ENCODE measurements at regions not wholly inside any gene's neighbourhood (a gene's known extent, or its start where the extent isn't known, plus 50 kb on each side); places are given as distances from the start of the nearest gene placed in this dataset.

GRCh38 chr3:16817197-16817596, 67.6 kb upstream of the PLCL2 start:
- H3K4me1 ChIP-seq (ENCODE audit: control insufficient read depth in 2 of 2, insufficient read depth in 2 of 2, low read length in 2 of 2): no peaks in the 10 kb centered on the region
- no peak overlapping the region for H3K4me3 ChIP-seq (ENCODE audit: low read length in 2 of 2)
- H3K9me3 ChIP-seq (ENCODE audit: control insufficient read depth in 2 of 2, low read length in 2 of 2): no peaks in the 10 kb centered on the region
- H3K27me3 ChIP-seq (ENCODE audit: control insufficient read depth in 2 of 2, insufficient read depth in 2 of 2, low read length in 2 of 2): no peaks in the 10 kb centered on the region
- H3K27ac ChIP-seq (ENCODE audit: low read depth in 2 of 2, low read length in 2 of 2): no peak overlapping the region
- H3K9ac ChIP-seq (ENCODE audit: low read depth in 1 of 2, low read length in 2 of 2): no peak overlapping the region
- no peaks in the 10 kb centered on the region for H3K36me3 ChIP-seq (ENCODE audit: control insufficient read depth in 2 of 2, insufficient read depth in 2 of 2, low read length in 2 of 2)

- no peaks in the 10 kb centered on the region for H3K4me1 ChIP-seq (ENCODE audit: control insufficient read depth in 2 of 2, insufficient read depth in 2 of 2, low read length in 2 of 2)
- no peaks in the 10 kb centered on the region for H3K36me3 ChIP-seq (ENCODE audit: control insufficient read depth in 2 of 2, insufficient read depth in 2 of 2, low read length in 2 of 2)
- no peak overlapping the region for H3K27ac ChIP-seq (ENCODE audit: low read depth in 2 of 2, low read length in 2 of 2)
- H3K4me3 ChIP-seq (ENCODE audit: low read length in 2 of 2): no peak overlapping the region
- no peak overlapping the region for H3K9ac ChIP-seq (ENCODE audit: low read depth in 1 of 2, low read length in 2 of 2)
- no peaks in the 10 kb centered on the region for H3K27me3 ChIP-seq (ENCODE audit: control insufficient read depth in 2 of 2, insufficient read depth in 2 of 2, low read length in 2 of 2)
- H3K9me3 ChIP-seq (ENCODE audit: control insufficient read depth in 2 of 2, low read length in 2 of 2): no peaks in the 10 kb centered on the region
Observed at GRCh38 chr3:16818194-16818593, 66.6 kb upstream of the PLCL2 start.

DNA sequence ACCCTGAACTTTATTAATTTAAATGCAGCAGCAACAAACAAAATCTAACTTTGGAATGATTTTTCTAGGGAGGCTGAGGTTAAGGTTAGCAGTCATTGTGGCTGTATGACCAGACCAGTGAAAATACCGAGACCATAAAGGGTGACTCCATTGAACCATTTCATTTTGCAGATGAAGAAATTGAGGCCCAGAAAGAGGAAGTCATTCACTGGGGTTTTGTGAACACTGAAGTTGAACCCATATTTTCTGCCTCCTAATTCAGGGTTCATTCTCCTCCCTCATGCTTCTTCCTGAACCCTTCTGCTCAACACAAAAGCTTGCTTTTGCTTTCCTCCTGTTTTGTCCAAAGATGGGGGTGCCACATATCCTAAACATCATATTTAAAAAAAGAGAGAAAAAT, 65.8 kb upstream of the PLCL2 start:
- Histone ChIP-seq H3K36me3 (ENCODE audit: control insufficient read depth in 2 of 2, insufficient read depth in 2 of 2, low read length in 2 of 2) (no peaks in the 10 kb centered on the region), H3K9ac (ENCODE audit: low read depth in 1 of 2, low read length in 2 of 2) (no peak overlapping the region), H3K9me3 (ENCODE audit: control insufficient read depth in 2 of 2, low read length in 2 of 2) (no peaks in the 10 kb centered on the region), H3K27ac (ENCODE audit: low read depth in 2 of 2, low read length in 2 of 2) (no peak overlapping the region), H3K4me3 (ENCODE audit: low read length in 2 of 2) (no peak overlapping the region), H3K4me1 (ENCODE audit: control insufficient read depth in 2 of 2, insufficient read depth in 2 of 2, low read length in 2 of 2) (no peaks in the 10 kb centered on the region), H3K27me3 (ENCODE audit: control insufficient read depth in 2 of 2, insufficient read depth in 2 of 2, low read length in 2 of 2) (no peaks in the 10 kb centered on the region)

DNA sequence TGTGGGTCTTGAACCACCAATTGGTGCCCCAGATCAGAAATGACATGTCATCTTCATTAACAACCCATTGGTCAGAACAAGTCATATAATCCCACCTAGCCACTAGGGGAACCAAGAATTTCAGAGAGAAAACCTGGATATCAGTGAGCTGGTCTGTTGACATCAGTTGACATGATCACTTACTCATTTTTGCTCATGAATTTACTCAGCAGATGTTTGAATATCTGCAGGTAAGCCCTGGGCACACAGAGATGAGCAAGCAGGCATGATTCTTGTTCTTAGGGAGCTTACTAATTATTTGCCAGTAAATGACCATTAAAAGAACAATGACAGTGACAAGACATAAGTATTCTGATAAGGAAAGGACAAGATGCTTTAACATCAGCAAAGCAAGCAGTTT, 64.3 kb upstream of the PLCL2 start:
- Histone ChIP-seq H3K4me3 (ENCODE audit: low read length in 2 of 2) (no peak overlapping the region), H3K9ac (ENCODE audit: low read depth in 1 of 2, low read length in 2 of 2) (no peak overlapping the region), H3K36me3 (ENCODE audit: control insufficient read depth in 2 of 2, insufficient read depth in 2 of 2, low read length in 2 of 2) (no peaks in the 10 kb centered on the region), H3K27me3 (ENCODE audit: control insufficient read depth in 2 of 2, insufficient read depth in 2 of 2, low read length in 2 of 2) (no peaks in the 10 kb centered on the region), H3K4me1 (ENCODE audit: control insufficient read depth in 2 of 2, insufficient read depth in 2 of 2, low read length in 2 of 2) (no peaks in the 10 kb centered on the region), H3K27ac (ENCODE audit: low read depth in 2 of 2, low read length in 2 of 2) (no peak overlapping the region), H3K9me3 (ENCODE audit: control insufficient read depth in 2 of 2, low read length in 2 of 2) (no peaks in the 10 kb centered on the region)

DNA sequence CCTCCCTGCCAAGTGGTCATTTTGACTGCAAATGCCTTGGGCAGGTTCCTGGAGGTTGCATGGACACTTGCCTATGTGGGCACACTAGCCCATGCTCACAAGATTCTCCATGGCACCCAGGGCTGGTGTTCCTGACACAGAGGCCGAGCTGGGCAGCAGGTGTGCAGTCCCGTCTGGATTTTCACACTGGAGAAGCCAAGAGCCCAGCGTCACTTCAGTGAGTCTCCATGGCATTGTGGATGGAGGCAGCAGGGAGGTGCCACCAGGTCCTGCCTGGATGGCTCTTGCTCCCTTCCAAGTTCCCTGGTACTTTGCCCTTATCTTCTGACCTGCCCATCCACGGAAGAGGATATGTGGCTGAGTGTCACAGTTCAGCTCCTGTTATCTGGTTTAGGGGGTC, 63.7 kb upstream of the PLCL2 start:
- no peak overlapping the region for H3K9ac ChIP-seq (ENCODE audit: low read depth in 1 of 2, low read length in 2 of 2)
- H3K4me1 ChIP-seq (ENCODE audit: control insufficient read depth in 2 of 2, insufficient read depth in 2 of 2, low read length in 2 of 2): no peaks in the 10 kb centered on the region
- no peak overlapping the region for H3K4me3 ChIP-seq (ENCODE audit: low read length in 2 of 2)
- no peaks in the 10 kb centered on the region for H3K27me3 ChIP-seq (ENCODE audit: control insufficient read depth in 2 of 2, insufficient read depth in 2 of 2, low read length in 2 of 2)
- no peak overlapping the region for H3K27ac ChIP-seq (ENCODE audit: low read depth in 2 of 2, low read length in 2 of 2)
- no peaks in the 10 kb centered on the region for H3K36me3 ChIP-seq (ENCODE audit: control insufficient read depth in 2 of 2, insufficient read depth in 2 of 2, low read length in 2 of 2)
- H3K9me3 ChIP-seq (ENCODE audit: control insufficient read depth in 2 of 2, low read length in 2 of 2): no peaks in the 10 kb centered on the region

- H3K4me3 ChIP-seq (ENCODE audit: low read length in 2 of 2): no peak overlapping the region
- no peak overlapping the region for H3K9ac ChIP-seq (ENCODE audit: low read depth in 1 of 2, low read length in 2 of 2)
- no peaks in the 10 kb centered on the region for H3K9me3 ChIP-seq (ENCODE audit: control insufficient read depth in 2 of 2, low read length in 2 of 2)
- no peak overlapping the region for H3K27ac ChIP-seq (ENCODE audit: low read depth in 2 of 2, low read length in 2 of 2)
- H3K4me1 ChIP-seq (ENCODE audit: control insufficient read depth in 2 of 2, insufficient read depth in 2 of 2, low read length in 2 of 2): no peaks in the 10 kb centered on the region
- no peaks in the 10 kb centered on the region for H3K36me3 ChIP-seq (ENCODE audit: control insufficient read depth in 2 of 2, insufficient read depth in 2 of 2, low read length in 2 of 2)
- no peaks in the 10 kb centered on the region for H3K27me3 ChIP-seq (ENCODE audit: control insufficient read depth in 2 of 2, insufficient read depth in 2 of 2, low read length in 2 of 2)
Observed at GRCh38 chr3:16824081-16824696, 60.6 kb upstream of the PLCL2 start.

GRCh38 chr3:16825617-16826204, 59.0 kb upstream of the PLCL2 start:
- Histone ChIP-seq H3K4me3 (ENCODE audit: low read length in 2 of 2) (no peak overlapping the region), H3K27me3 (ENCODE audit: control insufficient read depth in 2 of 2, insufficient read depth in 2 of 2, low read length in 2 of 2) (no peaks in the 10 kb centered on the region), H3K9ac (ENCODE audit: low read depth in 1 of 2, low read length in 2 of 2) (no peak overlapping the region), H3K4me1 (ENCODE audit: control insufficient read depth in 2 of 2, insufficient read depth in 2 of 2, low read length in 2 of 2) (no peaks in the 10 kb centered on the region), H3K27ac (ENCODE audit: low read depth in 2 of 2, low read length in 2 of 2) (no peak overlapping the region), H3K9me3 (ENCODE audit: control insufficient read depth in 2 of 2, low read length in 2 of 2) (no peaks in the 10 kb centered on the region), H3K36me3 (ENCODE audit: control insufficient read depth in 2 of 2, insufficient read depth in 2 of 2, low read length in 2 of 2) (no peaks in the 10 kb centered on the region)

- no peak overlapping the region for H3K9ac ChIP-seq (ENCODE audit: low read depth in 1 of 2, low read length in 2 of 2)
- H3K36me3 ChIP-seq (ENCODE audit: control insufficient read depth in 2 of 2, insufficient read depth in 2 of 2, low read length in 2 of 2): no peaks in the 10 kb centered on the region
- H3K4me1 ChIP-seq (ENCODE audit: control insufficient read depth in 2 of 2, insufficient read depth in 2 of 2, low read length in 2 of 2): no peaks in the 10 kb centered on the region
- H3K4me3 ChIP-seq (ENCODE audit: low read length in 2 of 2): no peak overlapping the region
- H3K27me3 ChIP-seq (ENCODE audit: control insufficient read depth in 2 of 2, insufficient read depth in 2 of 2, low read length in 2 of 2): no peaks in the 10 kb centered on the region
- H3K27ac ChIP-seq (ENCODE audit: low read depth in 2 of 2, low read length in 2 of 2): no peak overlapping the region
- no peaks in the 10 kb centered on the region for H3K9me3 ChIP-seq (ENCODE audit: control insufficient read depth in 2 of 2, low read length in 2 of 2)
Observed at GRCh38 chr3:16828815-16829214, 55.9 kb upstream of the PLCL2 start.

DNA sequence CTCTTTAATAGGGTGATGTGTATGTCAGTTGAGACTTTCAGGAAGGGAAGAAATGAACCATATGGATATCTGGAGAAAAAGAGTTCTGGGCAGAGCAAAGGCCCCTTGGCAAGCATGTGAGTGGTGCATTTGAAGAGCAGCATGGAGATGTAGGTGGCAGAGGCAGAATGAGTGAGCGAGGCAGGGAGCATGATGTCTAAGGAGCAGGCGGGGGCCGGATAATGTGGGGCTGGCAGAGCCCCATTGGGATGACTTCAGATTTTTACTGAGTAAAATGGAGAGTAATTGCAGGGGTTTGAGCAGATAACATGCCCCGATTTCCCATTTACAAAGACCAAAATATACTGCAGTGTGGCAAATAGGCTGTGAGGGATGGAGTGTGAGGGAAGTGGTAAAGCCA, 52.9 kb upstream of the PLCL2 start:
- no peak overlapping the region for H3K4me3 ChIP-seq (ENCODE audit: low read length in 2 of 2)
- H3K27me3 ChIP-seq (ENCODE audit: control insufficient read depth in 2 of 2, insufficient read depth in 2 of 2, low read length in 2 of 2): no peaks in the 10 kb centered on the region
- no peaks in the 10 kb centered on the region for H3K9me3 ChIP-seq (ENCODE audit: control insufficient read depth in 2 of 2, low read length in 2 of 2)
- H3K36me3 ChIP-seq (ENCODE audit: control insufficient read depth in 2 of 2, insufficient read depth in 2 of 2, low read length in 2 of 2): no peaks in the 10 kb centered on the region
- H3K9ac ChIP-seq (ENCODE audit: low read depth in 1 of 2, low read length in 2 of 2): no peak overlapping the region
- no peak overlapping the region for H3K27ac ChIP-seq (ENCODE audit: low read depth in 2 of 2, low read length in 2 of 2)
- H3K4me1 ChIP-seq (ENCODE audit: control insufficient read depth in 2 of 2, insufficient read depth in 2 of 2, low read length in 2 of 2): no peaks in the 10 kb centered on the region

DNA sequence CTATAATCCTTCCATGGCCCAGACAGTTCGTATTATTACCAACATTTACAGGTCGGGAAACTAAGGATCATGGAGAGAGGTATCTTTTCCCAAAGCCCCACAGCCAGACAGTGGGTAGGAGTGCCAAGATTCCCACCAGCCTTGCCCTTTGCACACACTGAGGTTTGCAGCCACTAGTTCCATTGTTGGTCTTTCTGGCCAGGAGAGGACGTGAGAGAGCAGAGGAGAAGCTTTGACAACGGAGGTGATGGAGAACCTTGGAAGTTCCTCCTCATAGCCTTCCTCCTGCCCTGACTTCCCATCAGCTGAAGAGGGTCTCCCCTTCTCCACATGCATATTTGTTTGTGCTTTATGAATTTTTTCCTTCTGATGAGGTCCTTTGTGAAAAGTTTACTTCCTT, 50.5 kb upstream of the PLCL2 start:
- Histone ChIP-seq H3K4me3 (ENCODE audit: low read length in 2 of 2) (no peak overlapping the region), H3K4me1 (ENCODE audit: control insufficient read depth in 2 of 2, insufficient read depth in 2 of 2, low read length in 2 of 2) (peaks cover 8 to 10% of the 10 kb centered on the region in 2 donors), H3K27me3 (ENCODE audit: control insufficient read depth in 2 of 2, insufficient read depth in 2 of 2, low read length in 2 of 2) (no peaks in the 10 kb centered on the region), H3K27ac (ENCODE audit: low read depth in 2 of 2, low read length in 2 of 2) (no peak overlapping the region), H3K9ac (ENCODE audit: low read depth in 1 of 2, low read length in 2 of 2) (no peak overlapping the region), H3K36me3 (ENCODE audit: control insufficient read depth in 2 of 2, insufficient read depth in 2 of 2, low read length in 2 of 2) (no peaks in the 10 kb centered on the region), H3K9me3 (ENCODE audit: control insufficient read depth in 2 of 2, low read length in 2 of 2) (no peaks in the 10 kb centered on the region)
